ENCODE measurements at regions not wholly inside any gene's neighbourhood (a gene's known extent, or its start where the extent isn't known, plus 50 kb on each side); places are given as distances from the start of the nearest gene placed in this dataset.
"Not testable (repeated sequence)": the region's sequence is repeated elsewhere in the genome, so short reads cannot be mapped to it uniquely, and the experiment has no call there.

GRCh38 chr15:96216481-96216880 lies 114.0 kb upstream of the NR2F2 start:
- not testable (repeated sequence) for DNase-seq (ENCODE audit: low spot score in 2 of 2); FAIRE-seq

GRCh38 chr15:96217983-96218382 lies 112.5 kb upstream of the NR2F2 start:
- FAIRE-seq: no peak
- DNase-seq (ENCODE audit: low spot score in 2 of 2): no peak

DNA sequence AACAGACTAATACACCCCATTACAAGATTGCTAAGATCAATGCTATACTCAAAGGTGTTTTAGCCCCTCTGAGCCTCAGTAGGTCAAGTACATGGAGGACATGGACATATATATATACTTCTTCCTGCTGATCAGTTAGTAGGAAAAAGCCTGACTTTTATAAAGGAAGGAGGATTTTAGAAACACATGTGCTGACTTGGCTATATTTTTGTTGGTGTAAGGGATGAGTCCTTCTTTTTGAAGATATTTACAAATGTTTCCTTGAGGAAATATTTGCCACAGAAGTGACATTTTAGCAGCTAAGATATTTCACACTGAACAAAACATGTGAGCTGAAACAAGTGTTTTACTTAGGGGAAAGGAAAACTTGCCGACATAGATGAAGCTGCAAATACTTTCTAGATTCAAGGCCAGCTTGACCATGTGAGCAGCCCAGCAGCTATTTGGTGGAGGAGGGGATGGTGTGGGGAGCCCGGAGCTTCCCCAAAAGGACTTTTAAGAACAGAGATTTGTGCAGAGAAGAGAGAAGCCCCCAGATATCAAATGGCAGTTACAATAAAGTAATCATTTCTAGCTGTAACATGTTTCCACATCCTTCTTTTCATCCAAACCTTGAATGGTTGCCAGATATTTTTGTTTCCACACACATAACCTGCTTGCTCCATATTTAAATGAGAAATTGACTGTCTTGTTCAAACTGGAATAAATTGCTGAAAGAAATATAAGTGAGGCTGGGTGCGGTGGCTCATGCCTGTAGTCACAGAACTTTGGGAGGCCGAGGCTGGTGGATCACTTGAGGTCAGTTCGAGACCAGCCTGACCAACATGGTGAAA lies 111.7 kb upstream of the NR2F2 start:
- DNase-seq (ENCODE audit: low spot score in 2 of 2) (no peak), FAIRE-seq (no peak)

DNA sequence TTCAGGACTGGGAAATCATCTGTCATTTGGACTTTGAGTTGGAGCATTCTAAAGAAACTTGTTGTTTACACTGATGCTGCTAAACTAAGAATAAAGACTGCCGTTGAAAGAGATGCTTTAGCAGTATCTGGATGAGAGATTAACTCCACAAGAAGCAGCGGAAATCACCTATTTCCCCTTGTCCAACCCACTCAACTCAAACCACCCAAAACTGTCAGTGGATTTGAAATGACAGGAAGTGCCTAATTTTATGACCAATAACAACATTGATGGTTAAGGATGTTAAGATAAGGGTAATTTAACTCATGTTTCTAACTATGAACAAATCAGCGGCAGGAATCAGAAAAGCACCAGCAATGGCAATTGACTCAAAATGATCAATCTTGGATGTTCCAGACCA lies 110.8 kb upstream of the NR2F2 start:
- DNase-seq (ENCODE audit: low spot score in 2 of 2): no peak
- FAIRE-seq: no peak

DNA sequence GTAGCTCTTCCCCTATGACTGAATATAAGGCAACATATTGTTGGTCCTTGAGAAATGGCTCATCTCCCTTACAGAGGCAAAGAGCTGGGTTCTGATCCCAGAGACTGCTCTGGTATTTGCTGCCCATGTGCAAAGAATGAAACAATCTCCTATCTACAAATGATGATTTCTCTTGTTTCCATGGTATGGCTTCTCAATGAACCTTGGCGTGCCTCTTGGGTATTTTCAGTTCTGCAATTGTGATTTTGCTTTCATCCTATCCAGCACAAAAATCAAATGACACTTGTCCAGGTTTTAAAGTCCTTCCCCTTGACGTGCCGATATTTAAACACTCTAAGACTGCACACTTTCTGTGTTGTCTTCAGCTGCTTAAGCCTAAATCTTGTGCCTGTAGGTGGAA lies 109.8 kb upstream of the NR2F2 start:
- FAIRE-seq (no peak), DNase-seq (ENCODE audit: low spot score in 2 of 2) (no peak)

GRCh38 chr15:96222981-96223380 lies 107.5 kb upstream of the NR2F2 start:
- DNase-seq (ENCODE audit: low spot score in 2 of 2) (no peak), FAIRE-seq (no peak)

- no peak for DNase-seq (ENCODE audit: low spot score in 2 of 2)
- FAIRE-seq: no peak
These were observed 106.6 kb upstream of the NR2F2 start for GRCh38 chr15:96223939-96224338.

DNA sequence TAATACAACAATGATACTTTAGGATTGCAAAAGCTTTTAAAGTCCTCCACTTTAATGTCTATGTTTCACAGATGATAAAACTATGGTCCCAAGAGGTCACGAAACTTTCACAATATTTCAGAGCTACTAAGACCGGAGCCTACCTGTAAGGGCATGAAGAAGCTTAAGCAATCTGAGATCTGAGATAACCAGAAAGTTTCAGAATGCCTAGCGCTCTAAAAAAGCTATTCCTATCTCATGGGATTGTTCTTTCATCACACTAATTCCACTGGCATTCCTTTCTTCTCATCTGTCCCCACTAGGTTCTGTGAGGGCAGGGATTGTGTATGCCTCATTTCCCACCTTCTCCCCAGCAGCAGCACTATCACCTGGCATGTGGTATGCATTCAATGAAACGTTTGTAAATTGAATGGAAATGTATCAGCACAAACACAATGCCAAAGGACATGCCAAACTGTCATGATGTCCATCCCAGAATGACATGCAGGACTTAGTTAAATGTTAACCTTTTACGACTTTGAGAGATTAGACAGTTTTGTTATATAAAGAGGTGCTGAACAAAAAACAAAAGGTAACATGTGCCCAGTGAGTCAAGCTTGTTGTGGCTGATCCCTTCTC lies 104.7 kb upstream of the NR2F2 start:
- no peak for DNase-seq (ENCODE audit: low spot score in 2 of 2)

DNA sequence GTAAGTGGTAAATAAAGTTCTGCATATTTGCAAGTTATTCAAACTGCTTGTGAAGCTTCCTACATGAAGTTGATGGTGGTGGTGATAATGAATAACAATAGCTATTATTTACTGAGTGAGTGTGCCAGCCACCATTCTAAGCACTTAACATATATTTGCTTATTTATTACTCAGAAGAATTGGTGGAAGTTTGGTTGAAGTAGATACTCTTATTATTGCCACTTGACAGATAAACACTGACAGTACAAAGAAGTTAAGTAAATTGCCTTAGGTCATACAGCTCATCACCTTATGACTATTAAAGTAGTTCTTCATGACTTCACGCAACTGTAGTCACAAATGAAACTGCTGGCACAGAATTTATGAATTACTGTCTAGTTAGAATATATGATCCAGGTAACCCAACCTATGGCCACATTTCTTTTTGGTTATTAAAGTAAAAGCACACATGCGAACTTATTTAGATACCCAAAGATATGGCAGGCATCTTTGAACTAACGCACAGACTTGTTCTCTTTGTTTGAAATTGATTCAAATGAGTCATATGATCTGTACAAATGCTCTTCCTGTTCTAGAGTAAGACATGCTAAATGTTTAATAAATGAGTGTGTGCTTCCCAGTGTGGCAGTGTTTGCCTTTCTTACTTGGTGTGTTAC lies 99.8 kb upstream of the NR2F2 start:
- FAIRE-seq (no peak), DNase-seq (ENCODE audit: low spot score in 2 of 2) (no peak)

More for the DNA sequence above, 104.7 kb upstream of the NR2F2 start:
- no peak for FAIRE-seq

- FAIRE-seq (no peak), DNase-seq (ENCODE audit: low spot score in 2 of 2) (no peak)
These were observed 98.2 kb upstream of the NR2F2 start for GRCh38 chr15:96232335-96232734.

DNA sequence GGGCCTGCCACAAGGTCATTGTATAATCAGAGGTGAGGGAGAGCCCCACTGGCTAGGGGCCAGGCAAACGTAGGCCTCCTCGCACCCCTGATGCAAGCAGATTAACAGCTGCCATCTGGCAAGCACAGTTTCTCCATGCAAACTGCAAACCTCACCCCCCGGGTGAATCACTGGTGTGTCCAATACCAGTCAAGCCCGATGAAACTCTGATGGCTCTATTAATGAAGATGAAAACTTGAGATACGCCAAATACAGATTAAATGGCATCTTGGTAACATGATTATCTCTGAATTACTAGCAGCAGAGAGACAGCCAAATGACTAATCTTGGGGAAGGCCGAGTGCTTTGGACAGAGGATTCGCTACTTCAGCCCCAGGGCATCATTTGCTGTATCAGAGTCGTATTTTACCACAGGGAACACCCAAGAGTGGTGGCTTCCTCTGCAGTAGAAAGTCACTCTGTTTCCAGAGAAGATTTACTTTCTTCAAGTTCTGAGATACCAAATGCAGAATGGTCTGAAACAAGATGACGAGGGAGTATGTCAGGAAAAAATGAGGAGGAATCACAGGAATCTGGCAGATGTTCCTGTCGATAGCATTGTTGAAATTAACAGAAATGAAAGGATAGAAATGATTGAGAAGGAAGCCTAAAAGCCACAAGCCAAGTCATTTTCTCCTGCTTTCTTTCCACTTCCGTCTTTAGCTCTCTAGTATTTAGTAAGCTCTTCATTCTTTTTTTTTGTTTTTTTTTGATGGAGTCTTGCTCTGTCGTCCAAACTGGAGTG lies 96.2 kb upstream of the NR2F2 start:
- FAIRE-seq: no peak
- no peak for DNase-seq (ENCODE audit: low spot score in 2 of 2)

DNA sequence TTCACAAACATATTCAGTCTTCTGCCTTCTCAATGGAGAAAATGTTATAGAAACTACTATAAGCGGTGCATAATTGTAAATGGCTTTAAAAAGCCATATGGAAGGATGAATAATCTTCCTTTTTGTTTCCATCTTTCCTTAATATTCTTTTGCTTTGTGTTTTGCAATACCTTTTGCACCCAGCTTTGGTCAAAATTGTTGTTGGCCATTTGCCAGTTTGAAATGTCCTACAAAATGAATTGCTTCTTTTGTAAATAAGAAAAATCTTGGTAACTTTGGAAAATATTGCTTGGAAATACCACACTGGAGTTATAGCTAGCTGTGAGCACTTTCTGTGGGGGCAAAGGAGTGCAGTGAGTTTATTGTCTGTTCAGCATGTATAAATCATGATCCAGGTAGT lies 93.5 kb upstream of the NR2F2 start:
- DNase-seq (ENCODE audit: low spot score in 2 of 2) (no peak), FAIRE-seq (no peak)

DNA sequence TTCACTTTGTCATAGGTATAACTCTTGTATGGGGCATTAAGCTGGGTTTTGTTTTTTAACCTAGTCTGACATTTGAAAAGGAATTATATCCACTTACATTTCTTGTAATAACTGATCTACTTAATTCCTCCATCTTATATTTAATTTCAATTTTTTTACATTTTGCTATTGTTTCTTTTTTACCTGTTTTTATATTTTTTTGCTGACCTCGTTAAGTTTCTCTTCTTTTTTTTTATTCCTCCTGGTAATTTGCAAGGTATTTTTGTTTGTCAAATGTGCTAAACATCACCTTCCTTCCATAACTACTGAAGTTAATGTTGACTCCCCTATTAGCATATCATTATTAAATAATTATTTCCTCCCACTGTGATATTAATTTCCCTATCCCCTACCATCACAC lies 87.7 kb upstream of the NR2F2 start:
- no peak for FAIRE-seq

GRCh38 chr15:96243701-96244100 lies 86.8 kb upstream of the NR2F2 start:
- DNase-seq (ENCODE audit: low spot score in 2 of 2) (no peak), FAIRE-seq (no peak)

More for the DNA sequence above, 87.7 kb upstream of the NR2F2 start:
- DNase-seq (ENCODE audit: low spot score in 2 of 2): no peak

GRCh38 chr15:96245252-96245651 lies 85.2 kb upstream of the NR2F2 start:
- DNase-seq (ENCODE audit: low spot score in 2 of 2): no peak
- FAIRE-seq: no peak

DNA sequence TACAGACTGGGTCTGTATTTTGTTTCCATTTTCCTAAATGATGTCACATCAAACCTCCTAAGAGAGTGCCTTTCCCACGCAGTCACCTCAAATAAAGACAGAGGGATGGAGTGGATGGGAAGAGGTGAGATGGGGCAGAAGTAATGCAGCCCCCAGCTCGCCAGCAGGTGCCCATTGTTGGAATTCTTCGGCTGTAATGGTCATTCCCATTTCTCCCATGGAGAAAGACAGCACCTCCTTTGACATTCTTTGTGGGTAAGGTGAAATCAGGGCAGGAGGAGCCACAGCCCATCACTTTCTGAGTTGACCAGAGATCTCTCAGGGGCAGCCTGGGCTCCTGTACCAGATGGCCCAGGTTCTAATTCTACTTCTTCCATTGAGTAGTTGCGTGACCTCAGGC lies 84.4 kb upstream of the NR2F2 start:
- no peak for DNase-seq (ENCODE audit: low spot score in 2 of 2)
- no peak for FAIRE-seq

- DNase-seq (ENCODE audit: low spot score in 2 of 2) (no peak), FAIRE-seq (no peak)
These were observed 82.7 kb upstream of the NR2F2 start for GRCh38 chr15:96247621-96248305.

GRCh38 chr15:96252148-96252547 lies 78.4 kb upstream of the NR2F2 start:
- FAIRE-seq: no peak
- DNase-seq (ENCODE audit: low spot score in 2 of 2): no peak

DNA sequence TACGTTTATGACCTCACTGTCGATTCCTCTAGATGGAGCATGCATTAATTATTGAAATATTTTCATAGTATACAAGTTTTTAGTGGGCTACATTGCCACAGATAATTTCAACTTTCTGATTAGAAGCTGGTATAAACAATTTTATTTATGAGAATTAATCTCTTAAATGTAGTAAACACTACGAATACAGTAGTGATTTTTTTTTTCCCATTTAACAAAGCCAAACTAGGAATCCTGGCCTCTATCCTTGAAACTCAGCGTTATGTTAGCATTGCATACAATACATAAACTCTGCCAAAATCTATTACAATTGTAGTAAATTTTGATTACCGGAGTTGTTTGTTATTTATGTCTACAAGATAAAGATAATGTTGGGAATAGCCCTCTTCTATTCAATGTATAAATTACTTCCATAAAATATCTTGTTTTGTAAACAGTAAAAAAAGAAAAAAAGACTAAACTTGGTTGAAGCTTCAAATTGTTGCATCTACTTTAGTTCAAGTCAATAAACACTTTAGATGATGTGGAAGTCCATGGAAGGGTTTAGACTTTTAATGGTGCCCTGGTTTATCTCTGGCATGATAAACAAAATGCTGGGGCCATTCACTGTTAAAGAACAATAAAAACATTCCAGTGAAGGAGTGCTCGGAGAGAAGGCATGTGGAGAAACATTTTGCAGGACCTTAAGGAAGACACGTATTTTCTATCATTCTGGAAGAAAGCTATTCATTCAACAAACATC lies 77.3 kb upstream of the NR2F2 start:
- FAIRE-seq: no peak
- no peak for DNase-seq (ENCODE audit: low spot score in 2 of 2)

DNA sequence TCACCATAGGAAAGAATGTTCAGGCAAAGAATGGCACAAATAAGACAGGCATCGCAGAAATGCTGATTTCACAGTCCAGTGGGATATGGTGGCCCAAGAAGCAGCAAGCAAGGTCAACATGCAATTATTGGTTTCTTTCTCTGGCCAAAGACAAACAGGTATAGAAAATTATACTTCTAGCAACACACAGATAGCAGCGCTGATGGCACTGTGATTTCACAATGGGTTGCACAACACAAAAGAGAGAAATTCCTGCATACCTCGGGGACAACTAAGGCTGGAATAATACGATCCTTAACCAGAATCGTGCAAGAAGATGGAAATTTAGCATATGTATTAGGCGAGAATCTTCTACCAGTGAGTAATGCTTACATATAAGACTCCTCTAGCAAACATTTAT lies 76.3 kb upstream of the NR2F2 start:
- FAIRE-seq: no peak
- no peak for DNase-seq (ENCODE audit: low spot score in 2 of 2)
